Gastroesophageal sphincter (tissue), 3 donors: ENCODE measurements at regions not wholly inside any gene's neighbourhood (a gene's known extent, or its start where the extent isn't known, plus 50 kb on each side); places are given as distances from the start of the nearest gene placed in this dataset.

ENCODE experiments used
- EP300 ChIP-seq: sonication (generic); formaldehyde crosslinking; IDR thresholded peaks from one replicate; pipeline ENCODE4 v1.6.1; 2017; ENCODE audit warnings: antibody characterized with exemption, mild to moderate bottlenecking
- POLR2A ChIP-seq, 2 donors: fragments of 450-650 bp; IDR thresholded peaks; one replicate each; pipeline ENCODE4 v1.6.1; 2017; ENCODE audit warnings: antibody characterized with exemption in 2 of 2, mild to moderate bottlenecking in 2 of 2, moderate library complexity in 1 of 2
- POLR2AphosphoS5 ChIP-seq: sonication (generic); formaldehyde crosslinking; IDR thresholded peaks from one replicate; pipeline ENCODE4 v1.6.1; 2017; ENCODE audit warnings: antibody characterized with exemption
- TF ChIP-seq, protein P1 (sequence below), 4 experiments: fragments of 200-600 bp in 2 of 4; fragments of 450-650 bp in 2 of 4; sonication (generic) in 1 of 4; IDR thresholded peaks; one replicate each; pipeline ENCODE4 v1.5.1; 2017 to 2019; ENCODE audit warnings: antibody characterized with exemption in 4 of 4, mild to moderate bottlenecking in 2 of 4, moderate library complexity in 2 of 4

DNA sequence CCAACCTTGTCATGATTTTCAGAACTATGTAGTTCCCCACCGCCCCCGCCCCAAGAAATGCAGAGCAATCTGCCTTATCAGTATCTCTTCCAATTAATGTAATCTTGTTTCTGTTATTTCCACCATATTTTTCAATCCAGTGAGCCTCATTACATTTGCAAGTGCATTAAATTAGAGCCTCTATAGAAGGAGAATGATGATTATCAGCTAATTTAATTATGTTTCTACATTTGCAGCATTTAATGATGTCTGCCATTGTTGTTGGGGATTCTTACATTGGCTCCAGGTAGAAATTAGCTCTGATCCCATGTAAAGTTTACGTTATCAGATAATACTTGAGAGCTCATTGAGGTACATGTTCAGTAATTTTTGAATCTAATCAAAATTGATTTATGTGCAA lies 707.0 kb upstream of the RBFOX1 start:
- TF ChIP-seq, protein P1, sequence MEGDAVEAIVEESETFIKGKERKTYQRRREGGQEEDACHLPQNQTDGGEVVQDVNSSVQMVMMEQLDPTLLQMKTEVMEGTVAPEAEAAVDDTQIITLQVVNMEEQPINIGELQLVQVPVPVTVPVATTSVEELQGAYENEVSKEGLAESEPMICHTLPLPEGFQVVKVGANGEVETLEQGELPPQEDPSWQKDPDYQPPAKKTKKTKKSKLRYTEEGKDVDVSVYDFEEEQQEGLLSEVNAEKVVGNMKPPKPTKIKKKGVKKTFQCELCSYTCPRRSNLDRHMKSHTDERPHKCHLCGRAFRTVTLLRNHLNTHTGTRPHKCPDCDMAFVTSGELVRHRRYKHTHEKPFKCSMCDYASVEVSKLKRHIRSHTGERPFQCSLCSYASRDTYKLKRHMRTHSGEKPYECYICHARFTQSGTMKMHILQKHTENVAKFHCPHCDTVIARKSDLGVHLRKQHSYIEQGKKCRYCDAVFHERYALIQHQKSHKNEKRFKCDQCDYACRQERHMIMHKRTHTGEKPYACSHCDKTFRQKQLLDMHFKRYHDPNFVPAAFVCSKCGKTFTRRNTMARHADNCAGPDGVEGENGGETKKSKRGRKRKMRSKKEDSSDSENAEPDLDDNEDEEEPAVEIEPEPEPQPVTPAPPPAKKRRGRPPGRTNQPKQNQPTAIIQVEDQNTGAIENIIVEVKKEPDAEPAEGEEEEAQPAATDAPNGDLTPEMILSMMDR (IDR thresholded peaks at IDR 0.05) = no peak
- TF ChIP-seq POLR2AphosphoS5 (no peak), EP300 (no peak), POLR2A (IDR thresholded peaks at IDR 0.05) (no peak)
